ENCODE measurements at regions not wholly inside any gene's neighbourhood (a gene's known extent, or its start where the extent isn't known, plus 50 kb on each side); places are given as distances from the start of the nearest gene placed in this dataset.

DNA sequence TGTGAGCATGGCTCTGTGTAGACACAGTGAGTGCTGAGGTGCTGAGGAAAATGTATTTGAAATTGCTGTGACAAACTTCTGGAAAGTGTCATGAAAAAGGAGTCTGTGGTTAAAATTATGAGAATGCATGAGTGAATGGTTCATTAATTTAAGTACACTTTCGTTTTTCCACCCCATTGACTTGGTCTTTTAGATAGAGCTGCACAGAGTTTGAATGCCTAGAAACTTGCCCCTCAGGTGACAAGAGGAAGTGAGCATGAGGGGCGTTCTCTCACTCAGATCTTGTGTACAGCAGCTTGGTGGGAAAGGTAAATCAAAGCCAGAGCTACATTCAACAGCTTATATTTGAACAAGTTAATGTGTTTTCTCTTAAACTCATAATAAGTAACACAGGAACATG, 296.8 kb downstream of the WDR72 start:
- no peak overlapping the region for H3K4me3 ChIP-seq (ENCODE audit: low read length)
- H3K9me2 ChIP-seq (replicated peaks; ENCODE audit: insufficient read depth, low read length): no peaks in the 10 kb centered on the region
- H4K20me1 ChIP-seq (ENCODE audit: insufficient read depth, low read length): no peaks in the 10 kb centered on the region
- no peaks in the 10 kb centered on the region for H3K4me1 ChIP-seq (ENCODE audit: low read length)
- no peak overlapping the region for H3K27ac ChIP-seq (ENCODE audit: low read length)
- DNase-seq: no peak
- no peak overlapping the region for H2AFZ ChIP-seq (ENCODE audit: low read length)
- no peak for TF ChIP-seq EZH2 (optimal IDR thresholded peaks at IDR 0.05; ENCODE audit: low read depth, low read length)
- no peak for TF ChIP-seq EZH2phosphoT487 (IDR thresholded peaks at IDR 0.05; ENCODE audit: low read length)
- TF ChIP-seq, protein P1, sequence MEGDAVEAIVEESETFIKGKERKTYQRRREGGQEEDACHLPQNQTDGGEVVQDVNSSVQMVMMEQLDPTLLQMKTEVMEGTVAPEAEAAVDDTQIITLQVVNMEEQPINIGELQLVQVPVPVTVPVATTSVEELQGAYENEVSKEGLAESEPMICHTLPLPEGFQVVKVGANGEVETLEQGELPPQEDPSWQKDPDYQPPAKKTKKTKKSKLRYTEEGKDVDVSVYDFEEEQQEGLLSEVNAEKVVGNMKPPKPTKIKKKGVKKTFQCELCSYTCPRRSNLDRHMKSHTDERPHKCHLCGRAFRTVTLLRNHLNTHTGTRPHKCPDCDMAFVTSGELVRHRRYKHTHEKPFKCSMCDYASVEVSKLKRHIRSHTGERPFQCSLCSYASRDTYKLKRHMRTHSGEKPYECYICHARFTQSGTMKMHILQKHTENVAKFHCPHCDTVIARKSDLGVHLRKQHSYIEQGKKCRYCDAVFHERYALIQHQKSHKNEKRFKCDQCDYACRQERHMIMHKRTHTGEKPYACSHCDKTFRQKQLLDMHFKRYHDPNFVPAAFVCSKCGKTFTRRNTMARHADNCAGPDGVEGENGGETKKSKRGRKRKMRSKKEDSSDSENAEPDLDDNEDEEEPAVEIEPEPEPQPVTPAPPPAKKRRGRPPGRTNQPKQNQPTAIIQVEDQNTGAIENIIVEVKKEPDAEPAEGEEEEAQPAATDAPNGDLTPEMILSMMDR (IDR thresholded peaks at IDR 0.05; ENCODE audit: low read length): no peak
- no peak overlapping the region for H3K9ac ChIP-seq (ENCODE audit: low read length)
- H3K9me3 ChIP-seq (replicated peaks; ENCODE audit: insufficient read depth, low read length): no peaks in the 10 kb centered on the region
- H3K27me3 ChIP-seq (replicated peaks; ENCODE audit: insufficient read depth, low read length): no peaks in the 10 kb centered on the region
- no peak overlapping the region for H3K4me2 ChIP-seq (ENCODE audit: low read depth, low read length)
- no peaks in the 10 kb centered on the region for H3F3A ChIP-seq (ENCODE audit: insufficient read depth, low read length)
- H3K79me2 ChIP-seq (ENCODE audit: low read length): no peaks in the 10 kb centered on the region
- no peaks in the 10 kb centered on the region for H3K36me3 ChIP-seq (replicated peaks; ENCODE audit: insufficient read depth, low read length)

GRCh38 chr15:53461677-53462076, 297.8 kb downstream of the WDR72 start:
- H3K9me3 ChIP-seq (replicated peaks; ENCODE audit: insufficient read depth, low read length): no peaks in the 10 kb centered on the region
- no peak overlapping the region for H2AFZ ChIP-seq (ENCODE audit: low read length)
- H3K27ac ChIP-seq (ENCODE audit: low read length): no peak overlapping the region
- no peak overlapping the region for H3K4me2 ChIP-seq (ENCODE audit: low read depth, low read length)
- no peaks in the 10 kb centered on the region for H4K20me1 ChIP-seq (ENCODE audit: insufficient read depth, low read length)
- no peak for DNase-seq
- H3F3A ChIP-seq (ENCODE audit: insufficient read depth, low read length): no peaks in the 10 kb centered on the region
- H3K79me2 ChIP-seq (ENCODE audit: low read length): no peaks in the 10 kb centered on the region
- H3K4me3 ChIP-seq (ENCODE audit: low read length): no peak overlapping the region
- H3K9me2 ChIP-seq (replicated peaks; ENCODE audit: insufficient read depth, low read length): no peaks in the 10 kb centered on the region
- H3K27me3 ChIP-seq (replicated peaks; ENCODE audit: insufficient read depth, low read length): no peaks in the 10 kb centered on the region
- H3K9ac ChIP-seq (ENCODE audit: low read length): no peak overlapping the region
- H3K4me1 ChIP-seq (ENCODE audit: low read length): no peaks in the 10 kb centered on the region
- no peaks in the 10 kb centered on the region for H3K36me3 ChIP-seq (replicated peaks; ENCODE audit: insufficient read depth, low read length)
- TF ChIP-seq EZH2 (optimal IDR thresholded peaks at IDR 0.05; ENCODE audit: low read depth, low read length) (no peak), EZH2phosphoT487 (IDR thresholded peaks at IDR 0.05; ENCODE audit: low read length) (no peak)
- TF ChIP-seq, protein P1 (IDR thresholded peaks at IDR 0.05; ENCODE audit: low read length): no peak

DNA sequence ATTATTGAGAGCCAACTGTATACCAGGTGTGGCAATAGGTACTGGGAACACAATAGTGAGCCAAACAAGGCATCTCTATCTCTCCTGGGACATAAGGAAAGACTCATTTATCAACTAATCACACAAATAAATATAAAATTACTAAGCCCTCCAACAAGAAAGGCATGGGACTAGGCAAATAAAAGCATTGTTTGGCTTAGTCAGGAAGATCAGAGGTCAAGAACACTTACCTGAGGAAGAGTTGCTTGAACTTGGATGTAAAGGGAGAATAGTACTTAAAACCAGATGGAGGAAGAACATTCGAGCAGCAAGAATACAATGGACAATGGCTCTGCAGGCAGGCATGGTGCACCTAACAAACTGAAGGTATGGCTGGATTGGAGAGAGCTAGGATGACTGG, 300.7 kb downstream of the WDR72 start:
- no peak for DNase-seq
- no peak overlapping the region for H3K4me2 ChIP-seq (ENCODE audit: low read depth, low read length)
- no peak overlapping the region for H2AFZ ChIP-seq (ENCODE audit: low read length)

More for the DNA sequence above, 300.7 kb downstream of the WDR72 start:
- TF ChIP-seq, protein P1 (IDR thresholded peaks at IDR 0.05; ENCODE audit: low read length): no peak
- TF ChIP-seq EZH2phosphoT487 (IDR thresholded peaks at IDR 0.05; ENCODE audit: low read length) (no peak), EZH2 (optimal IDR thresholded peaks at IDR 0.05; ENCODE audit: low read depth, low read length) (no peak)
- Histone ChIP-seq H3K4me1 (ENCODE audit: low read length) (no peaks in the 10 kb centered on the region), H3K27me3 (replicated peaks; ENCODE audit: insufficient read depth, low read length) (no peaks in the 10 kb centered on the region), H3K9ac (ENCODE audit: low read length) (no peak overlapping the region), H3K36me3 (replicated peaks; ENCODE audit: insufficient read depth, low read length) (no peaks in the 10 kb centered on the region), H3F3A (ENCODE audit: insufficient read depth, low read length) (no peaks in the 10 kb centered on the region), H3K27ac (ENCODE audit: low read length) (no peak overlapping the region), H3K9me3 (replicated peaks; ENCODE audit: insufficient read depth, low read length) (no peaks in the 10 kb centered on the region), H4K20me1 (ENCODE audit: insufficient read depth, low read length) (no peaks in the 10 kb centered on the region), H3K79me2 (ENCODE audit: low read length) (no peaks in the 10 kb centered on the region), H3K4me3 (ENCODE audit: low read length) (no peak overlapping the region), H3K9me2 (replicated peaks; ENCODE audit: insufficient read depth, low read length) (no peaks in the 10 kb centered on the region)

Data from MM.1S (cell line).